ENCODE measurements at regions not wholly inside any gene's neighbourhood (a gene's known extent, or its start where the extent isn't known, plus 50 kb on each side); places are given as distances from the start of the nearest gene placed in this dataset.

DNA sequence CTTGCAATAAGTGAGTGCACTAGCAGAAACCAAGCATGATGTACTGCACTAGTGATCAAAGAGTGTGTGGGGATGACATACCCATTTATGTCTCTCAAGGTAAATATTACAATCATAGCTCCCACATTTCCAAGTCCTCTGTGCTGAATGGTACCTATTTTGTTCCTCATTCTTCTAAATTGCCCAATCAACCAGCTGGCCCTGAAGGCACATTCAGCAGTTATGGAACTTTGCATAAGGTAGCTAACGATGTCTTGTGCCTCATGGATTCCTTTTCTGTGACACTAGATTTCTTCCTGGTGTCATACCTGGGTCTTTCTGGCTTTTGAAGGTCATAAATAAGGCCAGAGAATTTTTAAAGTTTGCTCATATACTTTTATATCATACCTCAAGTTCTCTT lies 963.0 kb downstream of the SLC4A3 start:
- TF ChIP-seq, protein P1, sequence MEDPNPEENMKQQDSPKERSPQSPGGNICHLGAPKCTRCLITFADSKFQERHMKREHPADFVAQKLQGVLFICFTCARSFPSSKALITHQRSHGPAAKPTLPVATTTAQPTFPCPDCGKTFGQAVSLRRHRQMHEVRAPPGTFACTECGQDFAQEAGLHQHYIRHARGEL (CRISPR knock-in tag; IDR thresholded peaks at IDR 0.05), result no peak
- TF ChIP-seq, protein P2, sequence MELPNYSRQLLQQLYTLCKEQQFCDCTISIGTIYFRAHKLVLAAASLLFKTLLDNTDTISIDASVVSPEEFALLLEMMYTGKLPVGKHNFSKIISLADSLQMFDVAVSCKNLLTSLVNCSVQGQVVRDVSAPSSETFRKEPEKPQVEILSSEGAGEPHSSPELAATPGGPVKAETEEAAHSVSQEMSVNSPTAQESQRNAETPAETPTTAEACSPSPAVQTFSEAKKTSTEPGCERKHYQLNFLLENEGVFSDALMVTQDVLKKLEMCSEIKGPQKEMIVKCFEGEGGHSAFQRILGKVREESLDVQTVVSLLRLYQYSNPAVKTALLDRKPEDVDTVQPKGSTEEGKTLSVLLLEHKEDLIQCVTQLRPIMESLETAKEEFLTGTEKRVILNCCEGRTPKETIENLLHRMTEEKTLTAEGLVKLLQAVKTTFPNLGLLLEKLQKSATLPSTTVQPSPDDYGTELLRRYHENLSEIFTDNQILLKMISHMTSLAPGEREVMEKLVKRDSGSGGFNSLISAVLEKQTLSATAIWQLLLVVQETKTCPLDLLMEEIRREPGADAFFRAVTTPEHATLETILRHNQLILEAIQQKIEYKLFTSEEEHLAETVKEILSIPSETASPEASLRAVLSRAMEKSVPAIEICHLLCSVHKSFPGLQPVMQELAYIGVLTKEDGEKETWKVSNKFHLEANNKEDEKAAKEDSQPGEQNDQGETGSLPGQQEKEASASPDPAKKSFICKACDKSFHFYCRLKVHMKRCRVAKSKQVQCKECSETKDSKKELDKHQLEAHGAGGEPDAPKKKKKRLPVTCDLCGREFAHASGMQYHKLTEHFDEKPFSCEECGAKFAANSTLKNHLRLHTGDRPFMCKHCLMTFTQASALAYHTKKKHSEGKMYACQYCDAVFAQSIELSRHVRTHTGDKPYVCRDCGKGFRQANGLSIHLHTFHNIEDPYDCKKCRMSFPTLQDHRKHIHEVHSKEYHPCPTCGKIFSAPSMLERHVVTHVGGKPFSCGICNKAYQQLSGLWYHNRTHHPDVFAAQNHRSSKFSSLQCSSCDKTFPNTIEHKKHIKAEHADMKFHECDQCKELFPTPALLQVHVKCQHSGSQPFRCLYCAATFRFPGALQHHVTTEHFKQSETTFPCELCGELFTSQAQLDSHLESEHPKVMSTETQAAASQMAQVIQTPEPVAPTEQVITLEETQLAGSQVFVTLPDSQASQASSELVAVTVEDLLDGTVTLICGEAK (IDR thresholded peaks at IDR 0.05), result no peak
- TF ChIP-seq, protein P2 (CRISPR knock-in tag; IDR thresholded peaks at IDR 0.05), result no peak
